ENCODE measurements at regions not wholly inside any gene's neighbourhood (a gene's known extent, or its start where the extent isn't known, plus 50 kb on each side); places are given as distances from the start of the nearest gene placed in this dataset.
"Not testable (repeated sequence)": the region's sequence is repeated elsewhere in the genome, so short reads cannot be mapped to it uniquely, and the experiment has no call there.

DNA sequence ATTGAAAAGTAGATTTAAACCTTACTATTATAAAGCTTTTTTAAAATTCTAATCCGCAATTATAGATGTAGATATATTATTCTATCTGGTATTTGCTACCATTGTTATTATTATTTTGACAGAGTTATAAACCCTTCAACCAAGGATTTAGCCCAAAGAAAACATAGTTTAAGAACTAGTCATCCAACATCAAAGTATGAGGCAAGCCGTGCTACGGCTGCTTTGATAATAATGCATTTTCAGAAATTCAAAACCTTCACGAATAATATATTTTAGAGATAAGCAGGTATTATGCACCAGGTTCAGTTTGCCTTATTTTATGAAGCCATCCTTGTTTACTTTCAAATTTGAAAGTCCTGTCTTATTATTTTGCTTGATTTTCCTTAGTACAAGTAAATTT lies 1501.7 kb downstream of the RAPGEF2 start:
- no peak for DNase-seq (ENCODE audit: low spot score)

- no peak for DNase-seq (ENCODE audit: low spot score)
Observed at GRCh38 chr4:160611181-160611580, 1508.3 kb downstream of the RAPGEF2 start.

DNA sequence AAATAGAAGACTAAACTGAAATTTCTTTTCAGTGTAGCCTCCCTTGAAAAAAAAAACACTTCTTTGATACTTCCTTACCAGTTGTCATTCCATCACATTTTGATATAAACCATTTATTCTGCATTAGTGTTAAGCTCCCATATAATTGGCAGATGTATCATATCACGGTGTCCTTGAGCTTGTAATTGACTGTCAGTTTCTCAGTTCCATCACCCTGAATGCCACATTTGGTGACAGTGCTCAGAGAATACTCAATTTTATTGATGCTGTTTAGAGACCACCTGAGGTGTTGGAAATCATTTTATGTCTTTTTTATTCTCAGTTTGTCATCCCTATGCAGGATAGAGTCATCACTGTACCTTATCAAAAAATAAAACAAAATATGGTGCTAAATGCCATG lies 1528.2 kb downstream of the RAPGEF2 start:
- no peak for DNase-seq (ENCODE audit: low spot score)

DNA sequence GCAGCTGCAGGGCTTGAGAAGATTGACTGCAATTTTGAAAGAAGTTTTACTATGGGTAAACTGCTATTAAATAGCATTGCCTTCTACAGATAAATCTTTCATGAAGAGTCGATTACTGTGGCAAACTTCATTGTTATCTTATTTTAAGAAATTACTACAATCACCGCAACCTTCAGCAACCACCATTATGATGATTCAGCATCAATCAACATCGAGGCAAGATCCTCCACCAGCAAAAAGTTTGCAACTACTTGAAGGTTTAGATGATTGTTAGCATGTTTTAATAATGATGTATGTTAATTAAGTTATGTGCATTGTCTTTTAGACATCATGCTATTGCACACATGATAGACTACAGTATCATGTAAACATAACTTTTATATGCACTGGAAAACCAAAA lies 1511.0 kb downstream of the FSTL5 start:
- no peak for DNase-seq (ENCODE audit: low spot score)

- no peak for DNase-seq (ENCODE audit: low spot score)
Observed at GRCh38 chr4:160675550-160675949, 1488.2 kb downstream of the FSTL5 start.

GRCh38 chr4:160685729-160686128 lies 1478.1 kb downstream of the FSTL5 start:
- DNase-seq (ENCODE audit: low spot score): no peak

DNA sequence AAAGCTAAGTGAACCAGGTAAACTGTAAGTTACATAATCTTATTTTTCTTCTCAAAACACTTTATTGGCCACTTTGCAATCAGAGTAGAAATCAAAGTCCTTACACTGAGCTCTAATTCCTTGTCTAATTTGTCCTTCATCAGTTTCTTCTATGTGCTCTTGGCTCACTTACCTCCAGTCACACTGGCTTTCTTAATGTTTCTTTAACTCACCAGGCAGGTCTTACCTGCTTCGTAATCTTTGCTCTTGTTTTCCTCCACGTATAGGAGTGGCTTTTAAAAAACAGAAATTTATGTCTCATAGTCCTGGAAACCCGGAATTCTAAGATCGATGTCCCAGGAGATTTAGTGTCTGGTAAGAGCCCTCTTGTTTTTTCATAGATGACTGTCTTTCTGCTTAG lies 1462.1 kb downstream of the FSTL5 start:
- peak; percentile 8 for DNase-seq (ENCODE audit: low spot score)

- DNase-seq (ENCODE audit: low spot score): no peak
Observed at GRCh38 chr4:160709026-160709425, 1454.8 kb downstream of the FSTL5 start.

GRCh38 chr4:160709546-160709945 lies 1454.3 kb downstream of the FSTL5 start:
- no peak for DNase-seq (ENCODE audit: low spot score)

GRCh38 chr4:160716551-160716950 lies 1447.2 kb downstream of the FSTL5 start:
- DNase-seq (ENCODE audit: low spot score): no peak

DNA sequence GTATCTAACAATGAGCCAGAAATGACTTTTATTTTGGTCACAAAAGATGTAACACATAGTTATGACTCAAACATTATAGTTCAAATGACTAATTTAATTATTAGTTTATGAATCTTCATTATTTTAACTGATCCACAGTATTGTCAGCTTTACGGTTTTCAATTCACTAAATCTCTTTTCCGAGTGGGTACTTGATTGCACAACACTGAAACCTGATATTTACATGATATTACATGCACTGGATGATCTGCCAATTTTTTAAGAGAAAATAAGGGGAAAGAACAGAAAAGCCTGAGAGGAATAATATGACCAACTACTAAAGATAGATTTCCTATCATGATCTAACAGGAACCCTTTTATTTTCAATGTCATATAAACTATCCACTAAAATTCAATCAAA lies 1446.0 kb downstream of the FSTL5 start:
- DNase-seq (ENCODE audit: low spot score): no peak

DNA sequence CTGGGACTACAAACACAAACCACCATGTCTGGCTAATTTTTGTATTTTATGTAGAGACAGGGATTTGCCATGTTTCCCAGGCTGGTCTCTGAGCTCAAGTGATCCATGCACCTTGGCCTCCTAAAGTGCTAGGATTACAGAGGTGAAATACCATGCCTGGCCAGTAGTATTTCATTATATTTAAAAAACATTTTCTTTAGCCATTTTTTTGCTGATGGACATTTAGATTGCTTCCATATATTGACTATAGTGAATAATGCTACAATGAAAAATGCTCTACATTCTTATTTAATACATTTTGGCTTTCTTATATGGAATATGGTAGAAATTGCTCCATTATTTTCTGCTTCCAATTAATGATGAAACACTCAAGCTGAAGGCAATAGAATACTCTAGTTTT lies 1439.7 kb downstream of the FSTL5 start:
- no peak for DNase-seq (ENCODE audit: low spot score)

DNA sequence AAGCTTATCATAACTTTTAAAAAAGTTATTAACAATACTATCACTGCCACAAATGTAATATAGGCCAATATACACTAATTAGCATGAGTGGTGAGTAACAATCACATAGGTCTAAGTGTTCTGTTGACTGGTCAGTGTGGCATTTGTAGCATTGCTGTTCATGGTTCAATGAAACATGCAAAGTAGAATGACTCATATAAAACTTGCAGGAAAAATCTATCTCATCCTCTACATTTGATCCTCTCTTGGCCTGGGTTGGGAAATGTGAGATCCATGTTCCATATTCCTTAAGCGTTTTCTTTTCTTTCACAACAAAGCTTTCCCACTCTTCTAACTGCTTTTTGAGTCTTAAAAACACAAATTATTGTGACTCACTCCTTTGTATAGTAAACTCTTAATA lies 1418.7 kb downstream of the FSTL5 start:
- DNase-seq (ENCODE audit: low spot score): no peak

GRCh38 chr4:160746585-160746984 lies 1417.2 kb downstream of the FSTL5 start:
- not testable (repeated sequence) for DNase-seq (ENCODE audit: low spot score)

DNA sequence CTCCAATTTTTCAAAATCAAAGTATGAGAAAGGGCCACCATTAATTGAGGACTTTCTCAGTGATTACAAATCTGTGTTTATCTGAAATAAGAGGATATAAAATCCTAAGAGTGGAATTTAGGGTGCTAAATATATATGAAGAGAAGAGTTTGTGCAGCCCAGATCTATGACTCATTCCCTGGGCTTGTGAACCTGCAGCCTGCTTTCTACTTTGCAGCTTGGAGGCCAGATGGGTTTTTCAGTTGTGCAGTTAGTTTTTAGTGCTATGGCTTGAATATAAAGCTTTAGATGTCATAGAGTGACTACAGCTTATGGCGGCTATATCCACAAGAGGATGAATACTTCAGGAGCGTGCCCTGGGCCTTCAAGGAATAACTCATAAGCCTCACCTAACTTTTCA lies 1391.1 kb downstream of the FSTL5 start:
- DNase-seq (ENCODE audit: low spot score): no peak

DNA sequence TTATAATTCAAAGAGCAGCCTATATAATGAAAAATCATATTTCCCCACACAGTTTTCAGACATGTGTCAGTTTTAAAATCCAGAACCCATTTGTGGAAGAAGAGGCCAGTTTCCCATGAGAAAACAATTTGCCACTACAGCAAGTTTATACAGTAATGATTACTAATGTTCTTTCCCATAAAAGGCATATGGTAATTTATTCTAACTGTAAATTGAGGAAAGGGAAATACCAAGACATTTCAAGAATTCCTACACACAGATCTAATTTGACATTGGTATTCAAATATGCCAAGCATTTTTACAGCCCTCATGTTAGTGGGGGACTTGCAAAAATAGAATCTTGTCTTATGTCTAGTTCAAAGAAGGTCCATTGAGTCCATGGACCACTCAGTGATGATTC lies 1368.6 kb downstream of the FSTL5 start:
- no peak for DNase-seq (ENCODE audit: low spot score)

- DNase-seq (ENCODE audit: low spot score): no peak
Observed at GRCh38 chr4:160808174-160808573, 1355.6 kb downstream of the FSTL5 start.

GRCh38 chr4:160809576-160809975 lies 1354.2 kb downstream of the FSTL5 start:
- no peak for DNase-seq (ENCODE audit: low spot score)

- DNase-seq (ENCODE audit: low spot score): no peak
Observed at GRCh38 chr4:160810424-160810823, 1353.4 kb downstream of the FSTL5 start.

DNA sequence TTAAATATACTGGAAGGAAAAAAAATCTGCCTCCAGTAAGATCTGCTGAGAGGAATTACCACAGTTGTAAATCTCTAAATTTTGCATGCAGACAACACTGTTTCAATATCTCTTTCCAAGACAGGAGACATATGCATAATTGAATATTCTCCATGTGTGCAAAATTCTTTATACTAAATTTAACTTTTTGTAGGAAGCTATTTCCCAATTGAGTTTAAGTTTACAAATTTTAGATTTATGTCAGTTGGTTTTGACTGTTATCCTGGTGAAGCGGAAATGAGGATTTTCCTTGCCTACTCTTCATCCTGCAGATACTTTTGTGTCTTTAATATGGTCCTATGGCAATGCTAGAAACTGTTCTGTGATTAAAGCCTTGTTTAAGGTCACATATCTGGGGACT lies 1352.9 kb downstream of the FSTL5 start:
- no peak for DNase-seq (ENCODE audit: low spot score)

- no peak for DNase-seq (ENCODE audit: low spot score)
Observed at GRCh38 chr4:160811956-160812355, 1351.8 kb downstream of the FSTL5 start.

DNA sequence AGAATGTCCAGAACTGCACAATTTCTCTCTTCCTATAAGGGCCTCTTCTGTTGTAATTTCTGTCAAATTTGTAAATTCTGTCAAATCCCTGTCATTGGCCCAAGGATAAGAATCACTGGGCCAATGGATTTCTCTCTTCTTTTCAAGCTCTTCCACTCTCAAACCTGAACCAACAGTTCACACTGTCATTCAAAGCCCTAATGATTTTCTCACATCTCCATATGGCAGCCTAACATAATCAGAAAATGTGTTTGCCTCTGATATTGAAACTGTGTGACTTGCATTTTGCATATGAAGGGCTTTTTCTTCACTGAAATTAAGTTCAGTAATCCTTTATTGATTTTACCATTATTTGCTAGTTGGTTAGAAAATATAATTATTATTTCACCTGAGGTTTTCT lies 1349.1 kb downstream of the FSTL5 start:
- DNase-seq (ENCODE audit: low spot score): no peak

DNA sequence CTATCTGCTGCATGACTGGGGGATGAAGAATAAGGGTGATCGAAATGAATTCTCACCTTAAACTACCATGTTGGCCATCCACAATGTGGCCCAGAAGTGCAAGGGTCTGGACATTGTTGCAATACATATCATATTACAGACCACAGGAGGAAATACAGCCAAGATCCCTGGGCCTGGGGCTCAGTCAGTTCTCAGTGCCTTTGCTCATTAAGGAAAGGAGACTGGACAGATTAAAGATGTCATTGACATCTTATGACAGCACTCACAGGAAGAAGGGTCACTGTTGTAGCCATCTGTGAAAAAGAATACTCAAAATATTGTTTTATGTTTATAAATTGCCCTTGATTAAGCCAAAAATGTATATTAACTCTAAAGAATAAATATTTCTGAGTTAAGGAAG lies 1345.2 kb downstream of the FSTL5 start:
- DNase-seq (ENCODE audit: low spot score): no peak

- DNase-seq (ENCODE audit: low spot score): no peak
Observed at GRCh38 chr4:160819791-160820190, 1344.0 kb downstream of the FSTL5 start.

DNA sequence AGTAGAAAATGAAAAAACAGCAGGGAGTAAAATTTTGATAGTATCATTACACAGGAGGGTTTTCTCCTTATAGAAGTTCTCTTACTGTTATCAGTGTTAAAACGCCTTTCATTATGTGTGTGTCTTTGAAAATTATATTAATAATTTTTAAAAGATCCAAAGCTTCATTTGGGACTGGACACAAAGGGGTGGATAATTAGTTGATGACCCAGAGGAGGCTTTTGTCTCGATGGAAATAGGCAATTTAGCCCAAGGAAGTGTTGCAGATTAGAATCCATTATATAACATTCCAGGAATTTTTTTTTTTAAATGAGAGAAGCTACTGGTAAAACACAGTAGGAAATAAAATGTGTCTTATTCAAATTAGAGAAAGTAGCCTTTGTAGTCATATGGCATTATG lies 1339.3 kb downstream of the FSTL5 start:
- no peak for DNase-seq (ENCODE audit: low spot score)
